Amniotic epithelial cell (primary cell): ENCODE measurements at regions not wholly inside any gene's neighbourhood (a gene's known extent, or its start where the extent isn't known, plus 50 kb on each side); places are given as distances from the start of the nearest gene placed in this dataset.
"Not testable (repeated sequence)": the region's sequence is repeated elsewhere in the genome, so short reads cannot be mapped to it uniquely, and the experiment has no call there.

ENCODE experiments used
- DNase-seq: peaks from one replicate; pipeline ENCODE4 v3.0.0-alpha.2; 2010; ENCODE audit warnings: low read depth

DNA sequence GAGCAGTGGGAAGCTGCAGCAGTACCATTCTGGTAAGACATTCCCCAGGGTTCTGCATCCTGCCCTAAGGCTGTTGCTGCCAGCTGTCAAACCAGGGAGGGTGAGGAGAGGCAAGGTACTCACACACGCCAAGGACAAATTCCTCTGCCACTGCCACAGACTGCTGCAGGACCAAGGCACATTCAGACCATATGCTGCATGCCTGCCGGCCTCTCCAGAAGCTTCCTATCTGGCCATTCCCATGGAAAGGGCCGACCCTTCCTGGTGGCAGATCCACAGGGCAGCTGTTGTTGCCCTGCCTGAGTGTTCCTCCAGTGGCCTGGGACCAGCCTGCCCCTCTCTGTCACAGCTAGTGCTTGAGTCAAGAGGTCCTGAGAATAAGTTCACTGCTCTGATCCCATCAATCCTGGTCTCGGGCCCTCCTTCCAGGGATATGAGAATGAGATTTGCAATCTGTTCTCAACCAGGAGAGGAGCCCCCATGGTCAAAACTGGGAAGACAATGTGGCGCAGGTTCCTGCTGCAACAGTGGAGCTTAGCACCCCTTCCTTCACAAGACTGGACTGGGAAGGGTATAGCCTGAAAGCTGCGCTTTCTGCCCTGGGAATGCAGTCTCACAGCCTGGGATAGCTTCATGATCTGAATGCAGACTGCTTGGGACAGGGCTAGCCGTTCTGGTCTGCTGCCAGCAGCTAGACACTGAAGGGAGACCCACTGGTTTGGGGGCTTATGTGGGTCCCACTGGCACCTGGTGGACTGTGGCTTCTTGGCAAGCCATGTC lies 342.5 kb upstream of the NDST3 start:
- no peak for DNase-seq

GRCh38 chr4:117692538-117692937 lies 341.7 kb upstream of the NDST3 start:
- no peak for DNase-seq

DNA sequence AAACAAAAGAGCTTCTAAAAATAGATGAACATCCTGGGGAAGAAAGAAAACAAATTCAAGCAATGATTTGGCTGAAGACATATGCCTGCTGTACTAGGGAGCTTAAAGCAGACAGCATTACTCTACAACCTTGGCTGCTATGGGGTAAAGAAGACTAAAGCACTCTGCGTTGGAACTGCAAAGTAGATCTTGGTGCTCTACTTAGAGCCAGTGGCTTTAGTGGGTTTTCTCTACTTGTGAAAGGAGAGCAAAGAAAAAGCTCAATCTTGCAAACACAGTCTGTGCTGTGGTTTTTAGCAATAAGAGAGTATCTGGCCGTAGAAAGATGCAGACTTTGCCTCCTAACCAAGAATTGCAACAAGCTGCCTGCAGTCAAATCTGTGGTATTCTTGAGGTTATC lies 334.7 kb upstream of the NDST3 start:
- DNase-seq = no peak

GRCh38 chr4:117700111-117700892 lies 334.0 kb upstream of the NDST3 start:
- DNase-seq = peak; percentile 13

DNA sequence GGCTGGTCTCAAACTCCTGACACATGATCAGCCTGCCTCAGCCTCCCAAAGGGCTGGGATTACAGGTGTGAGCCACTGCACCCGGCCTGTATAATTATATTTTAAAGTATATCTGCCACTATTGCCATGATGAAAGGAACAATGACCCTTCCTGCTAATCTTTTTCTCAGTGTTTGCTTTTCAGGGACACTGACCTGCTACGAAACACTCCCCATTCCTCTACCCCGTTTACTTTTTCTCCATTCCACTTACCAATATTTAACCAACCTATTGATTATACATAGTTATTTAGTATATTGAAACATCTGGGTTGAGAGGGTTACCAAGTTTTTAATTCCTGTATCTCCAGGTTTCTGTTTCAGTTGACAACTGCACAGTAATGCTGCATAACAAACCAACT lies 331.9 kb upstream of the NDST3 start:
- no peak for DNase-seq

- DNase-seq = no peak
These were observed 329.6 kb upstream of the NDST3 start for GRCh38 chr4:117704721-117705120.

DNA sequence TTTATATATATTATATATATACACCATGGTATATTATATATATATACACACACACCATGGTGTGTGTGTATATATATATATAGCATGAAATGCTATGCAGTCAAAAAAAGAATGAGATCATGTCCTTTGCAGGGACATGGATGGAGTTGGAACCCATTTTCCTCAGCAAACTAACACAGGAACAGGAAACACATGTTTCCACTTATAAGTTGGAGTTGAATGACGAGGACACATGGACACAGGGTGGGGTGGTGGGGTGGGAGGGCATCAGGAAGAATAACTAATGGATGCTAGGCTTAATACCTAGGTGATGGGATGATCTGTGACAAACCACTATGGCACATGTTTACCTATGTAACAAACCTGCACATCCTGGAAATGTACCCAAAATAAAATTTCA lies 293.6 kb upstream of the NDST3 start:
- no peak for DNase-seq

GRCh38 chr4:117745379-117745778 lies 288.9 kb upstream of the NDST3 start:
- not testable (repeated sequence) for DNase-seq

DNA sequence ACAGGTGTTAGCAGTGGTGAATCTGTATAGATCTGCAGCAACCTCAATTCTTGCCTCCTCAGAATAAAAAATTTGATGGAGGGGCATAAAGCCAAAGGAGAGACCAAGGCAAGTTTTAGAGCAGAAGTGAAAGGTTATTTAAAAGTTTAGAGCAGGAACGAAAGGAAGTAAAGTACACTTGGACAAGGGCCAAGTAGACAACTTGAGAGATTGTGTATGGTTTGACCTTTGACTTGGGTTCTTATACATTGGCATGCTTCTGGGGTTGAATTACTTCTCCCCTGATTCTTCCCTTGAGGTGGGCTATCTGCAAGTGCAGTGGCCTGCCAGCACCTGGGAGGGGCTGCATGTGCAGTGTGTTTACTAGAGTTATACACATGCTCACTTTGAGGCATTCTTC lies 278.8 kb upstream of the NDST3 start:
- no peak for DNase-seq

DNA sequence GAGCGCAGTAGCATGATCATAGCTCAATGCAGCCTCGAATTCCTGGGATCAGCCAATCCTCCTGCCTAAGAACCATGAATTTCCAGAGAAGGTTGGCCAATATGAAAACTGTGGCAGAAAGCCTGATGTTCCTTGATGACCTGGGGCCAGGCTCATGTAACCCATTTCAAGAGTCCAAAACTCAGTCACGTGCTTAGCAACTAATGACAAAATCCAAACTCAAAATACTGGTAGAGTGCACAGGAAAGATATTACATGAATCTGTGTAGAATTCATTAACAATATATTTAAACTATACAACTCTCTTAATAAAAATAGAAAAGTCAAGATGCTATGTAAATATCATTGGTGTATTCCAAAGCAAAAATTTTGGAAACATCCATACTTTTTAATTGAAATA lies 265.7 kb upstream of the NDST3 start:
- DNase-seq = no peak

GRCh38 chr4:117770269-117771102 lies 263.8 kb upstream of the NDST3 start:
- DNase-seq = no peak

DNA sequence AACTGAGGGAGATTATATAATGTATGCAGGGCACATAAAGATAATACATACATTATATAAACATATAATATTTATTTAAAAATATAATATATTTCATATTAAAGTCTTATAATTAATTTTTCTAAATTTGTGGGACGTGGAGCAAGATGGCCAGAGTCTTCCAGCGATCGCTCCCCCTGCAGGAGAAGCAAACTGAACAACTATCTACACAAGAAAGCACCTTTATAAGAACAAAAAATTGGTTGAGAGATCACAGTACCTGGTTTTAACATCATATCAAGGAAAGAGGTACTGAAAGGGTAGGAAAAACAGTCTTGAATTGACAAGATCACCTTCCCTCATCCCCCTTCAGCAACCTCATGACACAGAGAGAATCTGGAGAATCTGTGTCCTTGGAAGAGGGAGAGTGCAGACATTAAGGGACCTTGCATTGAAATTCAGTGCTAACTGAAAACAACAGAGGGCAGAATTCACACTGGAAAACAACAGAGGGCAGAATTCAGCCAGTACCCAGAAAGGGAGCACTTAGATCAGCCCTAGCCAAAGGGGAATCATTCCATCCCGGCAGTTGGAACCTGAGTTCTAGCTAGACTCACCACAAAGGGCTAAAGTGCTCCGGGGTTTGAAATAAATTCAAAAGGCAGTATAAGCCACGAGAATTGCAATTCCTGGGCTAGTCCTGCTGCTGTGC lies 262.5 kb upstream of the NDST3 start:
- DNase-seq = peak; percentile 12

- no peak for DNase-seq
These were observed 261.0 kb upstream of the NDST3 start for GRCh38 chr4:117773064-117773936.

DNA sequence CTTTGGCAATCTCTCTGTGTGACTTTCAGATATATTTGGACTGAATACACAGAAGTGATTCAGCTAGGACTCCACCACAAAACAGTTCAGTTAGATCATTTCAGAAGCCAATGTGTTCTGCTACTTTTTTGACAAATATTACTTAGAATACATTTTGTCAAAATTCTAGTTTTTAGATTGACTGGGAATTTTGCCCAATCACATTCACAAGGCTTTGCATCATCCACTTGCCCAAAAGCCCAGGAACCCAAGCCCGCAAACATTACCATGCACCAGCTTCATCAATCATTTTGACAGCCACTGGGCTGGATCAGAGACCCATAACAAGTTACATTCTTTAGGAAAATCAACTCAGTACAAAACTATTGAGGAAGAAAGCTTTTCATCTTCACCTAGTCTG lies 256.6 kb upstream of the NDST3 start:
- DNase-seq = peak; percentile 56

- DNase-seq = peak; percentile 54
These were observed 250.6 kb upstream of the NDST3 start for GRCh38 chr4:117783716-117784115.

DNA sequence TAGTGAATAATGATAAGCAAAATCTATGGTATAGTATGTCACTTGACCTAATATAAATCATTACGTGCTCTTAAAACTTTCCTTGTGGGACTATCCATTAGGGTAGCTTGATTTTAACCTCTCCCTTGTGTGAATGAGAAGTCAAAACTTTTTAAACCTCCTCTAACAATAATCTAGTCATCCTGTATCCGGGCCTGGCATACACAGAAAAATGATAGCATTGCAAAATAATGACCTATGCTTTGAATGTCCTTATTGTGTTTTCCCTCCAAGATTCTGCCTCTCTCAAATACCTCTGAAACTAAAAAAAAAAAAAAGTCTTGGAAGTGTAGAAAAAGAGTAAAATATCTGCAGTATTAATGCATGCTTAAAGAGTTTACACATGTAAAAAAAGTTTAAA lies 250.0 kb upstream of the NDST3 start:
- no peak for DNase-seq

DNA sequence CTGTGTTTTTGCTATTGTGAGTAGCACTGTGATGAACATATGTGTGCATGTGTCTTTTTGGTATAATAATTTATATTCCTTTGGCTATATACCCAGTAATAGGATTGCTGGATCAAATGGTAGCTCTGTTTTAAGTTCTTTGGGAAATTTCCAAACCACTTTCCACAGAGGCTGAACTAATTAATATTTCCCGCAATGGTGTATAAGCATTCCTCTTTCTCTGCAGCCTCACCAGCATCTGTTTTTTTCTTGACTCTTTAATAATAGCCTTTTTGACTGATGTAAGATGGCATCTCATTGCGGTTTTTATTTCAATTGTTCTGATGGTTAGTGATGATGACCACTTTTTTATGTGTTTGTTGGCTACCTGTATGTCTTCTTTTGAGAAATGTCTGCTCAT lies 247.7 kb upstream of the NDST3 start:
- no peak for DNase-seq

GRCh38 chr4:117793845-117794480 lies 240.3 kb upstream of the NDST3 start:
- peak; percentile 63 for DNase-seq

DNA sequence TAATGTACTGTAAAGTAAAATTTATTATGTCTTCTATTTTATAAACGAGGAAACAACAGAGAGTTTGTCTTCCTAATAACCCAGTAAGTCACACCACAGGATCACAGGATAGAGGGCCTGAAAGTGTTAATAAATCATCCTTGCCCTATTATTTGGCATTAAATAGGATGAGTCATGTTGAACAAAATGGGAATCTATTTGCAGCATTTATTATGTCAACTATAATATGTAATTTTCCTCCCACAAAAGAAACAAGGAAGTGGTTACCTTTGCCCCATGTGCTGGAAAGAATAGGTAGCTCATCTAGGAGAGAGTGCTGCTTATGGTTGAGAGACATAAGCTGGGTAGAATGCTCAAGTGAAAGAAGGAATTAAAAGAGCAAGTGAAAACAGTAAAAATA lies 237.6 kb upstream of the NDST3 start:
- no peak for DNase-seq

DNA sequence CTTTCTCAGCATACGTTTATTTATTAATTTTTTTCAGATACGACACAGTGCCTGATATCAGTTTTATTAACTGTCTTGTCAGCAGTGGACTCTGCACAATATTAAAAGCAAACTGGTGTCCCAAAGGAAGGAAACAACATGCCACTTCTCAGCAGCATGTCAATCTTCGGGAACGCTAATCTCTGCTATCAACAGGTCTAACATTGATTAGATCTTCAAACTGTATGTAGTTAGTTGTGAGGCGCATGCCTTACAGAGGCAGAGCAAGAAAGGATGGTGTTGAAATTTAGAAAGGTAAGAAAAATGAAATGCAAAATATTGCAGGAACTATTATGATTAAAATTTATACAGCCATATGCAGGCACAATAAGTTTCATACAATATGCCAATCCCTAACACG lies 233.7 kb upstream of the NDST3 start:
- no peak for DNase-seq

GRCh38 chr4:117801756-117802155 lies 232.5 kb upstream of the NDST3 start:
- DNase-seq = no peak
